Globus pallidus (tissue), 1 donor: ENCODE measurements at regions not wholly inside any gene's neighbourhood (a gene's known extent, or its start where the extent isn't known, plus 50 kb on each side); places are given as distances from the start of the nearest gene placed in this dataset.

Source experiments
- DNase-seq: peaks from one replicate; pipeline ENCODE4 v3.0.0-alpha.2; 2015; ENCODE audit warnings: low spot score

DNA sequence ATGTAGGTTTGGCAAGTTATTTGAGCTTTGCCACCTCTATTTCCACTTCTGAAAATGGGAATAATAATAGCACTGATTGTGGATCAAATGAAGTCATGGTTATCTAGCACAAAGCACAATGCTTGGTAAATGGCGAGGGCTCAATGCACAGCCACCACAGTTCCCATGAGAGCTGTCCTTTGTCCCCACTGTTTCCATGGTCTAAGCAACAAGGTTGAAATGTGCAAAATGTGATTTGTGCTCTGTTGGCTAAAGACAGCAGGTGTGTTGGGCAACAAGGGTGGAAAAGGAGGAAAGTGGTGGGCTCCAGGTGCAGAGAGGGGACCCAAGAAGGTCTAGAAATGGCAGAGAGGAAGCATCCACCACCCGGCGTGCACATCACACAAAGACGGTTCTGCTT lies 200.5 kb downstream of the TRIM29 start:
- peak; percentile 79 for DNase-seq

DNA sequence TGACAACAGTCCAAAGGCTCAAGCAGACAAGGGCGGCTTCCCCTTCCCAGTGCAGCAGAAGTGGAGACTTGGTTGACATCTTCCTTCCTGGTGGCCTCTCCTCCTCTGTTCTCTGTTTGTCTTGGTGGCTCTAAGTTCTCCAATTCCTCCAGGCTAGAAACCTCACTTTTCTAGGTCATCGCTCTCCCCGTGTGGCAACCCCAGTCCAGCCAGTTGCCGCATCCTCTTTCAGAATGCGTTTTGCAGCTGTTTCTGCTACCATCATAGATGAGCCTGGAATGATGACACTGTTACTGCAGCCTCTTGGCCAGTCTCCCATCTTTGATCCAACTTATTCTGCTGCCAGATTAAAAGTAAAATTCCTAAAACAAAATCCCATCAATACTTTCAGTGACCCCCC lies 201.5 kb downstream of the TRIM29 start:
- peak; percentile 44 for DNase-seq

DNA sequence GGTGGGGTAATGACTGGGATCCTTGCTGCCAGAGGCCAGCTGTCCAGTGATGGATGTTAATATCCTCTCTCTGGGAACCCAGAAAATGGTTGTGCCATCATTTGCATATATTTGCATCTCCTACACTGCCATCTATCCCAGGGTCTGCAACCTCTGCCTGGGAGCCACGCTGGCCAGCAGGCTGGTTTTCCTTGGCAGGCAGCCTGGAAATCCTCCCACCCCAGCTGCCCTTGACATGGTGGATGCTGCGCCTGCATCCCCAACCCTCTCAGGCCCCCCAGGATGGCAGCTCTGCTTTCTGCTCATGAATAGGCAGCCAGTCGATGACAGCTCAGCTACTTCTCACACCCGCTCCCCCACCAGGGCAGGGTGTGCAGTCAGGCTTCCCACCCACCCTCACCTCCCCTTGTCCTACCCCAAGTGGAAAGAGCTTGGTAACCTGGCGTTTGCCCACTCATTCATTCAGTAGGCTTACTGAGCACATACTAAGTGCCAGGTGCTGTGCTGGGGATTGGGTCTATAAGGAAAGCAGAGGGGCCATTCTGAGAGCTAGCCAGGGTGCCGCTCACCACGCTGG lies 202.5 kb downstream of the TRIM29 start:
- DNase-seq: peak; percentile 63

DNA sequence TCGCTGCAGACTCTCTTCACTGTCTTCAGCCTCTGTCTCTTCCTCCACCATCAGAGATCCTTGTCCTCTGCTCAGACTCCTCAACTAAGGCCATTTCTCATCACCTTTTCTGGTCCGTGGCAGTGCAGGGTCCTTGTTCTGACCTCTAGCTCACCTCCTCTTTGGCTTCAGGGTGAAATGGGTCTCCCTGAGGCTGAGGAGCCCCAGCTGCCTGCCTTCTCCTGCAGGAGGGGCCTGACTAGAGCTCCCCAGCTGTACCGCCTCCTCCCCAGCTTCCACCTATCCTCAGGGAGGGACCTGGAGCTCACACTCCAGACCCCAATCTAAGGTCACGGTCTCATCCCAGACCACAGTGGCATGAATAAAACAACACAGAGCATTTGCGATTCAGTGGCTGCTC lies 203.0 kb downstream of the TRIM29 start:
- no peak for DNase-seq

DNA sequence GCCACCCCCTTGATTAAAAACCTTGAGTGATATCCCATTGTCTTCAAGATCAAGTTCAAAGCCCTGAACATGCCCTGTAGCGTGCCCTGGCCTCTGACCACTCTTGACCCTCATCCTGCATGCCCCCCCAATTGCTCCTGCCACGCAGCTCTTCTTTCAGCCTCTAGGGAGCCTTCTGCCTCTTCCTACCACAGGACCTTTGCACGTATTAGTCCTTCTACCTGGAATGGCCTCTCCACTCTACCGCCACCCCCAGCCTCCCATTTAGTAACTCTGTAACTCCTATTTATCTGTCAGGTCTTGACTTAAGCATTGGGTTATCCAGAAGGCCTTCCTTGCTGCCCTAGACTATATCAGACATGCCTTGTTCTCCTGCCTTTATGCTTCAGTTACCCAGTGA lies 203.6 kb downstream of the TRIM29 start:
- no peak for DNase-seq

DNA sequence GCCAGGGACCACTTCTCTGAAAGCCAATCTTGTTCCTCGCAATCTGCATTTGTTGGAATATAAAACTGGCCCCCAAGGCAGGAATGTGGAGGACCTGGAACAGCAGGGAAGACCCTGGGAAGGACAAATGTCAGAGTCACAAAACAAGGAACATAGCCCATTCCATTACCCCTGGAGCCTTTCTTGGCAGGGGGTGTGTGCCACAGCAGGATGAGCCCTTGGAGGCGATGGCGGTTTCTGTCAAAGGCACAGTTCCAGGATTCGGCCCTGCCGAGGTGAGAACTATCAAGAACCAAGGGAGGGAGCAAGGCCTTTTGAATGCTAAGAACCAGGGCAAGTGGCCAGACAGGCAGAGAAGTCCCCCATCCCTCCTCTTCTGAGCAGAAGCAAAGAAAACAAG lies 204.3 kb downstream of the TRIM29 start:
- DNase-seq: no peak

DNA sequence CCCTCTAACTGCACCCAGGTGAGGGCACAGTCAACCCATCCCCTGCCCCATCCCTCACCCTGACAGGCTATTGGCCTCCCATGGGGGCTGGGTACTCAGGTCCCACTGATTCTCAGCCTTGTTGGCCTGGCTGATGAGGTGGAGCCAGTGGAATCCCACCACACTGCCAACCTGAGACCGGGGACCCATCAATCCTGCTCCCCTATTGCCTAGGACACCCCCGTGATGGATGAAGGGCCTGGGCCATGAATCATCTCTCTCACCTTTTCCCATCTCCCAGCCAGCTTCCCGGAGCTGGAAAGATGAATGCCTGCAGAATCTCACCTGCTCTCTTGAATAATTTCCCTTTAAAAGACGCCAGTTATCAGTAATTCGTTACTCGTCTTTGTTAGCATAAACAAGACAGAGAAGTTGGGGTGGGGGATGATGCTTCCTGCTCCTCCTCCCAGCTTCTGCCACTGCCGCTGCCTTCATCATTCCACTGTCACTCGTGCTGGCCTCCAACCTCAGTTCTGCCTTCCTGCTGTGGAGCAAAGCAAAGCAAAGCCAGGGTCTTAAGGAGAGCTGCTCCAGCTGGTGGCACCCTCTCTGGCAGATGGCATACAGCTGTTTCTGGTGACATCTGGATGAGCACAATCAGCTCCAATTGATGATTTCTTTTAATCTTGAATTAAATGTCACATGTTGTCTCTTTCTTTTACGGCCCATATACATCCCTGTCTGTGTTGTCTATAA lies 204.0 kb upstream of the NECTIN1 start:
- no peak for DNase-seq

DNA sequence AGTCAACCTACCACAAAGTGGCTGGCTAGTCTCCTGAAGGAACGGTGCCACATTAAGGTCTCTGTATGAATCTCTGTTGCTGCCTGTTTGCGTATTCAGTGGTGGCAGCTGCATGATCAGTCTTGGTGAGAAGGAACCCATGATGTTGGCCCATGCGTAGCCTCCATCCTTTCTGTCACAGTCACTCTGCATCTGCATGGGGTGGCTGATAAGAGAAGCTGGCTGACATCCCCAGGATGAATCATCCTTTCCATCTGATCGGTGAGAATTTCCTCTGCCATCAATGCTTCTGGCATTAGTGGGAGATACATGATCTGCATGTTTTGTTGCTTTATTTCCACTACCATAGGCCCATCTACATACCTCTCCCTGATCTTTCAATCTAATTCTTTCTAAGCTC lies 199.0 kb upstream of the NECTIN1 start:
- no peak for DNase-seq

DNA sequence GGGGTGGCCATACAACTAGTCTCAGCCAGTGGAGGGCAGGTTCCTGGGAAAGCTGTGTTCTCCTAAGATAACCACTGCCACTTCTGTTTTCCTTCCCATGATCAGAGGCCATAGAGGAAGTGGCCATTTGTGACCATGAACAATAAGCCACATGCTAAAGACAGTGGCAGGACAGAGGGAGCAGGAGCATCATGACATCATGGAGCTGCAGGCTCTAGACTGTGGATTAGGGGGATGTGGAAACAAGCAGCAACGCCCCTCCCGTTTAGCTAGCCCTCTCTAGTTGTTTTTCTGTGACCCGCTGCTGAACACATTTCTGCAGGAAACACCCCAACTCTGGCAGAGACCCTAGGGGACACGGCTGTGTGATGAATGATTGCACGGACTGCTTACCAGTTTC lies 195.0 kb upstream of the NECTIN1 start:
- no peak for DNase-seq

DNA sequence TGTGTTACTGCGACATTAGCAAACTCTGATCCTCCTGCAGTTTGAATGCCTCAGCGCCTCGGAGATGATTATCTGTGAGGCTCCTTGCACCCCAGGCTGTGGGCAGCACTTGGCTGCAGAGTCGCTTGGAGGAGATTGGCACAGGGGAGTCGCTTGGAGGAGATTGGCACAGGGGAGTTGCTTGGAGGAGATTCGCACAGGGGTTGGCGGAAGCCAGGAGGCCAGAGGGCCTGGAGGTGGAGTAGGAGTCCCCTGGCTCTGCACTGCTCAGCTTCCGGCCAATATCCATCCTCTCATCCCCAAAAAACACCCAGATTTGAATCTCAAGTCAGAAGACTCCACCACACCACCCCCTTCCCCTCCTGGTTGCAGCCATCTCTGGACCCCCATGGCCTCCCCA lies 192.6 kb upstream of the NECTIN1 start:
- DNase-seq: no peak

DNA sequence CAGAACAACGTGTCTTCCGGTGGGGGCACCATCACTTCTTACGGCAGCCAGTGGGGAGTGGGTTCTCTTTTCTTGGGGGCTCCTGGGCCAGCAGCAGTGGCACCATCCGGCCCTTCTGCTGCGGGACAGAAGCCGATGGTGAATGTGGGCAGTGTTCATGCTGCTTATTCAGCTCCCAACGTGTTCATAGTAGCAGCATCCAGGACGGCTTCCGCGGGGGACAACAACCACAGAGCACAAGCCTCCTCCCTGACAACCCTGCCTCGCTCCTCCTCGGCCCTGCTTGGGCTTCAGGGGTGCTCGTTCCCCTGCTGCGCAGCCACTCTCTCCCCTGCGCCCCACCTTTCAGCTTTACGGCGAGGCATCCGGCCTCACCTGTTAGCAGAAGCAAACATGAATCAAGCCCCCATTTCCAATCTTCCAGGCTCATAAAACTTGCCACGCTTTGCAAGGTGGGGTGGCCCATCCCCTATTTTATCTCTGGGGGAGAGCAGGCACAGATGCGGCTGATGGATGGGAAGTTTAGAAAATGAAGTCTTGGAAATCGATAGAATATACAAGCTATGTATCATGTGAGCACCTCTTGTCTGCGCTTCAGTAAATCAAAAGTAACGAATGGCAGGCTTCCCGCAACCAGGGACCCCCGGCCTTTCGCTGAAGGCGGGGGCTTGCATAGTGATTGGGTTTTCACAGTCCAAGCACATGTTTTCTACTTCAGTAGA lies 191.8 kb upstream of the NECTIN1 start:
- DNase-seq: no peak

DNA sequence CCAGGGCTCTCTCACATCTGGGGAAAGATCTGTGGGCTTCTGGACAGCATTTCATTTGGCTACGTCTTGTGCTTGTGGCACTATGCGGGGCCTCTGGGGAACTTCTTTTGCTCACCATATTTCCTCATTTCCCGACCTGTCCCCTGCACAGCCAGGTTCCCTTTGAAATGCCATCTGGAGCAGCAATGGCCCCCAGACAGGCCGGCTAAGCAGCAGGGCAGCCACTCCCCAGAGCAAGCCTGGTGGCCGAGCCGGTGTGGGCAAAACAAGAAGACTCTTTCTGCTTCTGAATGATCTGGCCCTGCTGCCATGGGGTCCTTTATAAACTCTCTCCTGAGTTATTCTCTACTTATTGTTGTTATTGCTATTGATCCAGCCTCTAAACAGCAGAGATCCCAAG lies 190.7 kb upstream of the NECTIN1 start:
- DNase-seq: no peak

DNA sequence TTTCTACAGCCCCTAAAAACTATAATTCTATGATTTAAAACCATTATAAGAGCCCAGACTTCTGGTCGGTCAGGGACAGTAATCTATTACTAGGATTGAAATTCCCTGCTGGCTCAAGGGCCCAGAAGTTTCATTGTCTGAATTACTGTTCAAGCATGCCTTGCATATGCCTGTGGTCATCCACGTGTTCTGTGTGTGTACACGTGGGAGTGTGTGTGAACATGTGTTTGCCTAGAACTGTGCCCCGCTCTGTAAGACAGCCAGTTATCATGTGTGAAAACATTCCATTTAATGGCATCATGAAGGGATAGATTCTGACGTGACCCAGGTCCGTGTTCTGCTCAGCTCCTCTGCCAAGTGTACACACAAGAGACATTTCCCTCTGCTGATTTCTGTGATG lies 189.3 kb upstream of the NECTIN1 start:
- no peak for DNase-seq

DNA sequence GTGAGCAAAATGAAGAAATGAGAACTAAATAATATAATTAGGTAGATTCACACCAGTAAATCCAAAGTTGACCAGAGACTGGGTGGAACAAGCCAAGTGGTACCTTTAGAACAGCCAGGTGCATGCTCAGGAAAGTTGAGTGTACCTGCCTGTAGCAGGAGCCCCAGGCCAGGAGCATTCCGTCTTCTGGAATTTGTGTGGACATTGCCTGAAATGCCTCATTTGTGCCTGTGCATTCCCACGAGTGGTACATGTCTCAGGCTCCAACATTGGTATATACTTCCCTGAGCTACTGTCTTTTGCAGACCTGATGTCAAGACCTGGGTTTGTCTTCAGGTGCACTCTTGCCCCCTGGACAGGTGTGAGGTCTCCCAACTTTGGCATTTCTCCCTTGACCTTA lies 187.6 kb upstream of the NECTIN1 start:
- DNase-seq: no peak

DNA sequence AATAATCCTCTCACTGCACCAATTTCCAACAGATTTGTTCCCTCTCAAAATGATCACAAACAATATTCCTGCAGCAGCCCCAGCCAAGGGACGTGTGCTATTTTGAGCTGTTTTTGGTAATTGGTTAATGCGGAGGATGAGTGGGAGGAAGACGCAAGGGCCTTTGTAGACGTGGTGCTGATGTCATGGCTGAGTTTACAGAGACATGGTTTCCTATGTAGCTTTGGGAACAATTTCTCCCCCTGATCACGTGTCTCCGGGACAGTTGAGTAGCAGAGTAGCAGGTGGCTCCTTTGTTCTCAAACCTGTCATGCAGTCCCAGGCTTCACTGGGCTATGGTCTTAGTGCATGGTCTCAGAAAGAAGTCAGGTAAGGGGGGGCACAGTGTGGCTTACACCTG lies 183.2 kb upstream of the NECTIN1 start:
- no peak for DNase-seq

DNA sequence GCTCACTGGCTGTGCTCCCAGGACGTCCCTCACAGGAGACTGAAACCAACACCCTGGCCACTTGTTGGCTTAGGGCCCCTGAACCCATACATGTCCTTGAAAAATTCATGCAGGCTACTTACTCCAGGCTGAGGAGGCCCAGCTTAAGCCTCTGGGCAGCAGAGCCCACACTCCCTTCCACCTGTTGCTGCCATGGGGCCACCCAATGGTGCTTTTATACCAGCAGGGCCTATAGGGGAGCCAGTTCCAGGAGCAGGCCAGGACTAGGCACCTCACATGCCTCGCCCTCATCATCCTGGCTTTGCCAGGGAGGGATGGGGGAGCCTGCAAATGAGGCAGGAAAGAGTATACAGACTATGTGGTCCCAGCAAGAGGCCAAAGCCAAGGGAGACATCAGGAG lies 181.7 kb upstream of the NECTIN1 start:
- DNase-seq: no peak

DNA sequence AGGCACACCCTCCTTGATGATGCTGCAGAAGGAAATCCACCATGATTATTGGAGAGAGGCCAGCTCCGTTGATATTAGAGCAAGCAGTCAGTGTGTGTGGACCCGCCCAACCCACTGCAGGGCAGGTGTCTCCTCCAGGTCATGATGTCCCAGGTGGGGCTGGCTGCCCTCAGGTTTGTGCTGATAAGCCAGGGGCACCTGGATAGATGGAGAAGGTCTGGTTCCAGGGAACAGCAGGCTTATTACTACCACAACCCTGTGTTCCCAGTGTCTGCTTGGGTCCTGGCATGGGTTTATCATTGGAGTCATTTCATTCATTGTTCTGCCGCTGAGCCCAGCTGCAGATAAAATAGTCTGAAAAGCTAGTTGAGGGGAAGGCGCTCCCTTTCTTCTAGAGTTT lies 181.1 kb upstream of the NECTIN1 start:
- DNase-seq: peak; percentile 82

DNA sequence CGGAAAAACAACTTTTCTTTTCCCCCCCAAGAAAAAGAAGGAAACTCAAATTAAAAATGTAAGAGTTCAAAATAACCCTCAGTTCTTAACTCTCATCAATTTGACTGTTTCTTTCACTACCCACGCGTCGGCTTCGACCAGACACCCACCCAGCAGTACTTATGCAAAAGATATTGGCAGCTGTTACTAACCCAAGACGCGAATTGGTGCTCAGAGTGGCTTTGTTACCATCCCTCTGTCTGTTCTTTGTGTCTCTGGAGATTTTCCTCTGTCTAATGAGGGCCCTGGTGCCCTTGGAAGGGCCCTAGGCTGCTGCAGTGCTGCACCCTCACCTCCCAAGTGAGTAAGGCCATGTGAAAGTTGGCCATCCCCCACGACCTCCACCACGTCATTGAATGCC lies 180.5 kb upstream of the NECTIN1 start:
- DNase-seq: no peak

DNA sequence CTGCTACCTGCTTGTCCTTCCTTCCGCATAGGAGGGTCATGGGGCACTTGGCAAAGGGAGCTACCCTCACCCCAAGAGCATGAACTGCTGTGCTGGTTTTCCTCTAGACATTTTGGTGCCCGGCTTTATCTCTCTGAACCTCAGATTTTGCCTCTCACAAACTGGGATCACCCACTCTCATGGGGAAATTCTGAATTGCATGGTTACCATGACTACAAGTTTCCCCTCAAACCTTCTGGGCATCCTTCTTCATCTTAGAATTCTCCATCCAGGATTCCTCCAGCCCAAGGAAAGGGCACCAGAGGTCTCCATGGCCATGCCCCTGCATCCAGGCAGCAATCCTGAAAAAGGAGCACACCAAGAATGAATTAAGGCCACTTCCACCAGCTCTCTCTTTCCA lies 180.1 kb upstream of the NECTIN1 start:
- no peak for DNase-seq

DNA sequence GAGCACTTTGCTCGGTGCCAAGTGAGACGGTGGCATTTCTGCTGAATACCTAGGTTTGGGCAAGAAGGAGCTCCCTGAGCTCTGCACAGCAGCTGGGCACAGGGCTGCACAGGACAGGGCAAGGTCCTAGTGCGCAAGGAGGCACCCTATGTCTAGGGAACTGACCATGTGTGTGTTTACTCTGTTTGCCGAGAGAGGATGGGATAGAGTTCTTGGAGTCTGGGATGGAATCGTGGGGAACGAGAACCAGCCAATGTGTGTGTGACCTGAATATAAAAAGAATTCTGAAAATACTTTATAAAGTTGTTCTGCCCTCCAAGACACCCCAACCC lies 179.5 kb upstream of the NECTIN1 start:
- DNase-seq: no peak

DNA sequence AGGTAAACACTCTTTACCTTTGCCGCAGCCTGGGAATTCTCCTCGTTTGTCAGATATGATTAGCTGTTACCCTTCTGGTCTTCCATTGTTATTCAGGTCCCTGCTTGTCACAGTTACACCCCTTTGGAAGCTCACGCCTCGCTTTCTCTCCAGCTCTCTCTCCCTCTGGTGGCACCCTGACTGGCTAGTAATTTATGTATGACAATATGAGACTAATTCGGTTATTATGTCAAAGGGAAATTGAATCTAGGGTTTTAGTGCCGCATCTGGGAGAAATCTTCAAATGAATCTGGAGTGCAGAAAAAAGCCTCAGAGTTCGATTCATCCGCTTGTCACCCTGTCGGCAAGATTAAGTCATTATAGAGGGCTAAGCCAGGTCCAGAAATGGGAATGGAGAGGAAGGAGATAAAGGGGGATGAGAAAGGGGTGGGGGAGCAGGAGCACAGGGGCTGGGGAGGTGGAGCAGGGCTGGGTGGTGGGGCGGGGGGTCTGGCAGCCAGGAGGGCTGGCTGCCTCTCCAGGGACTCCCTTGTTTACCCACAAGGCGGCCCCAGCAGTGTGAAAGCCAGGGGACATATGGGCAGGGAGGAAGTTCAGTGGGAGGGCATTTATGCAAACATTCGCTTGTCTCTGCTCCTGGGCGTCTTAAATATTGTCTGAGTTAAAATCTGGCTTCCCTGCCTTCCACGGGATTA lies 179.0 kb upstream of the NECTIN1 start:
- no peak for DNase-seq

DNA sequence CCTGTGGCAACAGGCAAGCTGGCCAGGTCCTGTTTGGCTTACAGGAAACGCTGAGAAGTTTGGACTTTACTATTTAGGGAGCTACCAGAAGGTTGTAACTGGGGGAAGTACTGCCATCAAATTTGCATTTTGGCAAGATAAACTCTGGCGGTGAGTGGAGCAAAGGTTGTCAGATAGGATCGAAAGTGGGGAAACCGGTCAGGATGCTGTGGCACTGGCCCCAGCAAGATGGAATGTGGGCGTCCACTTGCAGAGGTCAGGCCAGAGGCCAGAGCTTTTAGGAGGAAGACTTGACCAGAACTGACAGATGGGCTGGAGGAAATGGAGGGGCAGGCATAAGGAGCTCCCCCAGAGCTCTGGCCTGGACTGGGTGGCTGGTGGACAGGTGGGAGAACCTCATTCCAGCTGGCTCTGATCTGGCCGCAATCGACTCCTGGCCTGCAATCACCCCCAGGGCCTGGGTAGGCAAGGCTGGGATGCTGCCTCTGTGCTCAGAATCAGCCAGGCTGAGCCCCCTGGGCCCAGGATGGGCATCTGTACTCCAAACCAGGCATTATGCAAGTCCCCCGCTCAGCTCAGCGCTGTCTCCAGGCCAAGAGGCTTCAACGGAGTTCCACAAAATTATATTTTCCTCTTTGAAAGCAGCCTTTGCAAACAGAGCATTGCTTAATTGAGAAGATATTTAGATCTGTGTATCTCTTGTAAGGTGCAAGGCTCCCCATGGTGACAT lies 178.3 kb upstream of the NECTIN1 start:
- DNase-seq: no peak
